Ishikawa (cell line): ENCODE measurements at regions not wholly inside any gene's neighbourhood (a gene's known extent, or its start where the extent isn't known, plus 50 kb on each side); places are given as distances from the start of the nearest gene placed in this dataset.

Experiments used
- CEBPB ChIP-seq: IDR thresholded peaks from 2 replicates; pipeline ENCODE4 v1.6.1; 2012
- CREB1 ChIP-seq: IDR thresholded peaks from 2 replicates; pipeline ENCODE4 v1.6.1; 2012; ENCODE audit warnings: low read depth
- EGR1 ChIP-seq: IDR thresholded peaks from 2 replicates; pipeline ENCODE4 v1.6.1; 2012
- EP300 ChIP-seq: IDR thresholded peaks from 2 replicates; pipeline ENCODE4 v1.6.1; 2012; ENCODE audit warnings: borderline replicate concordance
- FOXM1 ChIP-seq: IDR thresholded peaks from 2 replicates; pipeline ENCODE4 v1.6.1; 2012; ENCODE audit warnings: low read depth, borderline replicate concordance
- NFIC ChIP-seq: IDR thresholded peaks from 2 replicates; pipeline ENCODE4 v1.6.1; 2012
- RAD21 ChIP-seq: IDR thresholded peaks from 2 replicates; pipeline ENCODE4 v1.6.1; 2012; ENCODE audit warnings: low read depth
- TAF1 ChIP-seq: IDR thresholded peaks from 2 replicates; pipeline ENCODE4 v1.6.1; 2012; ENCODE audit warnings: low read depth, mild to moderate bottlenecking
- TCF12 ChIP-seq: IDR thresholded peaks from 2 replicates; pipeline ENCODE4 v1.6.1; 2012; ENCODE audit warnings: low read depth
- TEAD4 ChIP-seq: IDR thresholded peaks from 2 replicates; pipeline ENCODE4 v1.6.1; 2012
- YY1 ChIP-seq: IDR thresholded peaks from 2 replicates; pipeline ENCODE4 v1.6.1; 2012; ENCODE audit warnings: low read depth
- ZBTB7A ChIP-seq: IDR thresholded peaks from 2 replicates; pipeline ENCODE4 v1.6.1; 2012; ENCODE audit warnings: low read depth
- TF ChIP-seq, protein P1 (sequence below): IDR thresholded peaks from 2 replicates; pipeline ENCODE4 v1.6.1; 2012
- TF ChIP-seq, protein P2 (sequence below): IDR thresholded peaks from 2 replicates; pipeline ENCODE4 v1.6.1; 2012
- TF ChIP-seq, protein P3 (sequence below): IDR thresholded peaks from 2 replicates; pipeline ENCODE4 v1.6.1; 2012; ENCODE audit warnings: low read depth, mild to moderate bottlenecking

GRCh38 chr6:141675957-141676356, 456.8 kb upstream of the GJE1 start:
- peak; percentile 33 for TF ChIP-seq RAD21
- TF ChIP-seq, protein P1, sequence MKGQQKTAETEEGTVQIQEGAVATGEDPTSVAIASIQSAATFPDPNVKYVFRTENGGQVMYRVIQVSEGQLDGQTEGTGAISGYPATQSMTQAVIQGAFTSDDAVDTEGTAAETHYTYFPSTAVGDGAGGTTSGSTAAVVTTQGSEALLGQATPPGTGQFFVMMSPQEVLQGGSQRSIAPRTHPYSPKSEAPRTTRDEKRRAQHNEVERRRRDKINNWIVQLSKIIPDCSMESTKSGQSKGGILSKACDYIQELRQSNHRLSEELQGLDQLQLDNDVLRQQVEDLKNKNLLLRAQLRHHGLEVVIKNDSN = no peak

- TF ChIP-seq NFIC (no peak), ZBTB7A (no peak), RAD21 (no peak), TAF1 (no peak), TEAD4 (no peak), TCF12 (no peak), FOXM1 (no peak), CEBPB (no peak), YY1 (no peak), EGR1 (no peak)
These were observed 463.6 kb upstream of the GJE1 start for GRCh38 chr6:141669141-141669540.

GRCh38 chr6:141667580-141668309, 465.0 kb upstream of the GJE1 start:
- TF ChIP-seq TAF1 (no peak), ZBTB7A (no peak), TEAD4 (no peak), EGR1 (no peak), FOXM1 (no peak)
- TF ChIP-seq, protein P2, sequence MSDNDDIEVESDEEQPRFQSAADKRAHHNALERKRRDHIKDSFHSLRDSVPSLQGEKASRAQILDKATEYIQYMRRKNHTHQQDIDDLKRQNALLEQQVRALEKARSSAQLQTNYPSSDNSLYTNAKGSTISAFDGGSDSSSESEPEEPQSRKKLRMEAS = no peak
- TF ChIP-seq, protein P3, sequence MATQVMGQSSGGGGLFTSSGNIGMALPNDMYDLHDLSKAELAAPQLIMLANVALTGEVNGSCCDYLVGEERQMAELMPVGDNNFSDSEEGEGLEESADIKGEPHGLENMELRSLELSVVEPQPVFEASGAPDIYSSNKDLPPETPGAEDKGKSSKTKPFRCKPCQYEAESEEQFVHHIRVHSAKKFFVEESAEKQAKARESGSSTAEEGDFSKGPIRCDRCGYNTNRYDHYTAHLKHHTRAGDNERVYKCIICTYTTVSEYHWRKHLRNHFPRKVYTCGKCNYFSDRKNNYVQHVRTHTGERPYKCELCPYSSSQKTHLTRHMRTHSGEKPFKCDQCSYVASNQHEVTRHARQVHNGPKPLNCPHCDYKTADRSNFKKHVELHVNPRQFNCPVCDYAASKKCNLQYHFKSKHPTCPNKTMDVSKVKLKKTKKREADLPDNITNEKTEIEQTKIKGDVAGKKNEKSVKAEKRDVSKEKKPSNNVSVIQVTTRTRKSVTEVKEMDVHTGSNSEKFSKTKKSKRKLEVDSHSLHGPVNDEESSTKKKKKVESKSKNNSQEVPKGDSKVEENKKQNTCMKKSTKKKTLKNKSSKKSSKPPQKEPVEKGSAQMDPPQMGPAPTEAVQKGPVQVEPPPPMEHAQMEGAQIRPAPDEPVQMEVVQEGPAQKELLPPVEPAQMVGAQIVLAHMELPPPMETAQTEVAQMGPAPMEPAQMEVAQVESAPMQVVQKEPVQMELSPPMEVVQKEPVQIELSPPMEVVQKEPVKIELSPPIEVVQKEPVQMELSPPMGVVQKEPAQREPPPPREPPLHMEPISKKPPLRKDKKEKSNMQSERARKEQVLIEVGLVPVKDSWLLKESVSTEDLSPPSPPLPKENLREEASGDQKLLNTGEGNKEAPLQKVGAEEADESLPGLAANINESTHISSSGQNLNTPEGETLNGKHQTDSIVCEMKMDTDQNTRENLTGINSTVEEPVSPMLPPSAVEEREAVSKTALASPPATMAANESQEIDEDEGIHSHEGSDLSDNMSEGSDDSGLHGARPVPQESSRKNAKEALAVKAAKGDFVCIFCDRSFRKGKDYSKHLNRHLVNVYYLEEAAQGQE = no peak

- TF ChIP-seq, protein P2 = no peak
- TF ChIP-seq EGR1 = no peak
- TF ChIP-seq, protein P3 = no peak
- TF ChIP-seq RAD21 = no peak
- TF ChIP-seq TEAD4 = no peak
- TF ChIP-seq YY1 = no peak
- TF ChIP-seq CREB1 = no peak
- TF ChIP-seq TCF12 = no peak
- no peak for TF ChIP-seq ZBTB7A
- no peak for TF ChIP-seq CEBPB
- TF ChIP-seq EP300 = no peak
- no peak for TF ChIP-seq FOXM1
- no peak for TF ChIP-seq TAF1
- TF ChIP-seq, protein P1 = no peak
These were observed 466.5 kb upstream of the GJE1 start for GRCh38 chr6:141666187-141666586.

GRCh38 chr6:141664744-141665143, 468.0 kb upstream of the GJE1 start:
- TF ChIP-seq ZBTB7A (no peak), EP300 (no peak), TCF12 (no peak), TEAD4 (no peak), CEBPB (no peak), RAD21 (no peak), YY1 (no peak), NFIC (no peak), TAF1 (no peak), CREB1 (no peak), EGR1 (no peak), FOXM1 (no peak)
- TF ChIP-seq, protein P1 = no peak
- TF ChIP-seq, protein P3 = no peak
